ENCODE measurements at regions not wholly inside any gene's neighbourhood (a gene's known extent, or its start where the extent isn't known, plus 50 kb on each side); places are given as distances from the start of the nearest gene placed in this dataset.

DNA sequence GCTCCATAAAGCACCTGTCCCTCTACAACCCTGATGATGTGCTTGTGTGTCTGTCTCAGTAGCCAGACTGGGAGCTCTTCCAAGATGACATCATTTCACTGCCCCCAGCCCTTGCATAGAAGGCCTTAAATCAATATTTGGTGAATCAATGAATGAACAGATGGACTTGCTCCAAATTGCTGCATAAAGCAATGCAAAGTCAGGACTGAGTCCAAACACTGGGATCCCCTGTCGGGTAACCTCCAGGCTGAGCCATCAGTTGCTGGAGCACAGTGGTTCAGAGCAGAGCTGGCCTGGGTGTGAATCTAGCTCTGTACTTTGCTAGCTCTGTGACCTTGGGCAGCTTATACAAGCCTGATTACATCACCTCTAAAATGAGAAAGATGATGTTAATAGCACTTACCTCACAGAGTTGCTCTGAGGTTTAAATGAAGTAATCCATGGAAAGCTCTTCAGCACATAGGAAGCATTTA is 120.3 kb upstream of the VASH1 start:
- Histone ChIP-seq H3K9me3 (no peaks in the 10 kb centered on the region), H3K36me3 (no peaks in the 10 kb centered on the region), H3K4me3 (no peak overlapping the region), H3K27me3 (peaks cover 4% of the 10 kb centered on the region), H3K4me1 (no peaks in the 10 kb centered on the region), H3K27ac (no peak overlapping the region)
- 50% methylated on average over 1 of the region's 1 CpG for WGBS
- TF ChIP-seq POLR2A (IDR thresholded peaks at IDR 0.05) (no peak), CTCF (IDR thresholded peaks at IDR 0.05) (no peak), EP300 (IDR thresholded peaks at IDR 0.05) (no peak), POLR2AphosphoS5 (IDR thresholded peaks at IDR 0.05) (no peak)
- DNase-seq (ENCODE audit: low spot score in 2 of 2) = peak in 1 of 2 donors; percentile 45

DNA sequence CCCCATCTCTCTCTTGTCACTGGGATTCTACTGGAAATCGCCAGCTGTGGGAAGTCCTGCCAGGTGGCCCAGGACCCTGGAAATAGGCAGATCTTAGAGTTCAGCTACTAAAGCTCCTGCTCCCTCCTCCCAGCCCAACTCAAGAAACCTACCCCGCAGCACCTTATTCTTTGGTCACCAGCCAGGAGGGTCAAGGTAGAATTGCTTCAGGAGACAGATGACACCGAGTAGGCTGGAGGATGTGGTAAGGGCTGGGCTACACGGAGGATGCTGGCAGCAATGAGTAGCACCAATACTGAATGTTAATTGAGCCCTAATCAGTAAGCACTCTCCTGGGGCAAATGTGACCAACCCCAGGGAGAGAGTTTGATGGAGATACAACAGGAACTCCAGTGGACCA is 119.7 kb upstream of the VASH1 start:
- peak in 1 of 2 donors; percentile 1 for DNase-seq (ENCODE audit: low spot score in 2 of 2)
- TF ChIP-seq POLR2AphosphoS5 (IDR thresholded peaks at IDR 0.05) (no peak), POLR2A (IDR thresholded peaks at IDR 0.05) (no peak), CTCF (IDR thresholded peaks at IDR 0.05) (no peak)
- WGBS = 64% methylated on average over 4 of the region's 4 CpGs
- H3K27ac ChIP-seq = no peak overlapping the region
- peaks cover 4% of the 10 kb centered on the region for H3K27me3 ChIP-seq
- no peak overlapping the region for H3K4me3 ChIP-seq
- H3K9me3 ChIP-seq = no peaks in the 10 kb centered on the region
- no peaks in the 10 kb centered on the region for H3K4me1 ChIP-seq
- no peaks in the 10 kb centered on the region for H3K36me3 ChIP-seq

DNA sequence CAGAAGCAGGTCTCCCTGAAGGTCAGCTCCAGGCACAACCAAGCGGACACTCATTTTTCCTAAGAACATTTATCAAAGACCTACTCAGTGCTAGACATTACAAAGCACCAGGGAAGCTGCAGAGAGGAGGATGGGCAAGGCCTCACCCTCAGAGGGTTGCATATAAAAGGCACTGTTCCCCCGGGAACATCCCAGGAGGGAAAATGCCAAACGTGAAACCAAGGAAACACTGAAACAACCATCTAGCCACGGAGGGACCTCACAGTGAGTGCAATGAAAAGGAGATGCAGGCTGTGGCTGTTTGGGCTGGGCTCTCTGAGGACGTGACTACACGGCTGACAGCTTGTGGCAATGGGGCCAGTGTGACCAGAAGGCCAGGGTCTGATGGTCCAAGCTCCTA is 117.4 kb upstream of the VASH1 start:
- H3K9me3 ChIP-seq = no peaks in the 10 kb centered on the region
- H3K4me1 ChIP-seq = no peaks in the 10 kb centered on the region
- WGBS = 59% methylated on average over 6 of the region's 6 CpGs
- peaks cover 4% of the 10 kb centered on the region for H3K27me3 ChIP-seq
- DNase-seq (ENCODE audit: low spot score in 2 of 2) = no peak
- H3K4me3 ChIP-seq = no peak overlapping the region
- no peaks in the 10 kb centered on the region for H3K36me3 ChIP-seq
- TF ChIP-seq EP300 (IDR thresholded peaks at IDR 0.05) (no peak), POLR2A (IDR thresholded peaks at IDR 0.05) (no peak), CTCF (IDR thresholded peaks at IDR 0.05) (no peak), POLR2AphosphoS5 (IDR thresholded peaks at IDR 0.05) (no peak)
- H3K27ac ChIP-seq = no peak overlapping the region

DNA sequence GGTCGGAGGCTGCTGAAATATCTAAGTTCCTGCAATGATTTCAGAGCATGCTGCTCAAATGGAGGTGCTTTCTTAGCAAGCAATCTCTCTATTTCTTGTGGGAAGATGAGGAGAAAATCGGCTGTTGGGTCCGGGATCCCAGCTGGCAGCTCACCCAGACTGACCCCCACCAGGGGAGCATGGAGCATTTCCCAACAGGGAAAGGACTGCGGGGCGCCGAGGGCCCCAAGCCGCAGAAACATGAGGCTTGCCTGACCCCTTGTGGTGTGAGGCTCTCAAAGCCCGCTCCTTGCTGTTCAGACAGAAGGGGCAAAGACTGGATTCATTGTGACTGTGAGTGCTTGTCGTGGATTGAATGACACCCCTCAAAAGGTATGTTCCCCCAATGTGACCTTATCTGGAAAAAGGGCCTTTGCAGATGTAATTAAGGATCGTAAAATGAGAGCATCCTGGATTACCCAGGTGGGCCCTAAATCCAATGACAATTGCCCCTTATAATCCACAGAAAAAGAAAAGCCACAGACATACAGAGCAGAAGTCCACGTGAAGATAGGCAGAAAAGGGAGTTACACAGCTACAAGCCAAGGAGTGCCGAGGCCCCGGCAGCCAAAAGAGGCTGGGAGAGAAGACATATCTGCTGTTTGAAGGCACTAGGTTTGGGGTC is 116.3 kb upstream of the VASH1 start:
- Histone ChIP-seq H3K9me3 (no peaks in the 10 kb centered on the region), H3K4me3 (no peak overlapping the region), H3K27ac (no peak overlapping the region), H3K36me3 (no peaks in the 10 kb centered on the region), H3K4me1 (no peaks in the 10 kb centered on the region), H3K27me3 (peaks cover 4% of the 10 kb centered on the region)
- WGBS = 38% methylated on average over 7 of the region's 13 CpGs
- TF ChIP-seq POLR2AphosphoS5 (IDR thresholded peaks at IDR 0.05) = no peak
- no peak for TF ChIP-seq POLR2A (IDR thresholded peaks at IDR 0.05)
- TF ChIP-seq EP300 (IDR thresholded peaks at IDR 0.05) = no peak
- peak in 1 of 2 donors; percentile 29 for TF ChIP-seq CTCF (IDR thresholded peaks at IDR 0.05)
- no peak for DNase-seq (ENCODE audit: low spot score in 2 of 2)

DNA sequence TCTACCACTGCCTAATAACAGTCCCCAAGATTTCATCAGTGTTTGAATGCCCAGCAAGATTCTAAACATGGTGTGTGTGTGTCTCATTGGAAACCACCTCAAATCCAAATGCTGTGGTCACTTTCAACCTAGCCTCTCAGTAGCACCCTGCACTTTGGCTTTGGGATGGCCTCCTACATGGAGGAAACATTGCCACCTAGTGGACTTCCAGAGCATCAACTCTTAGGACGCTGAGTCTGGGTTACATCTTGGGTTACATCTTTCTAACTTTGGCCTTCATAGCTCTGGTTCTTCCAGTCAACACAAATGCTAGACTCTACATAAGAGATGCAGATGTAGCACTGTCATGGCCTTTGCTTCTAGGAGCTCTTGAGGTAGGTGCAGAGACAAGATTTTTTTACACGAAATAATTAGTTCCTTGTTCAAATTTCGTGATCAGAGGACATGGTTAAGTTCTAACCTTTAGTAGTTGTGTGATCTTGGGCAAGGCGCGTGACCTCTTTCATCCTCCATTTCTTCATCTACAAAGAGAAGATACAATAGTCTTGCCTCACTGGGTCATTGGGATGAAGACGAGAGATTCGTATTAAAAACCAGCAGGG is 113.5 kb upstream of the VASH1 start:
- H3K4me1 ChIP-seq = no peaks in the 10 kb centered on the region
- no peak for DNase-seq (ENCODE audit: low spot score in 2 of 2)

More for the DNA sequence above, 113.5 kb upstream of the VASH1 start:
- WGBS = 83% methylated on average over 7 of the region's 7 CpGs
- Histone ChIP-seq H3K4me3 (no peak overlapping the region), H3K36me3 (no peaks in the 10 kb centered on the region), H3K27me3 (peaks cover 4% of the 10 kb centered on the region), H3K27ac (no peak overlapping the region), H3K9me3 (no peaks in the 10 kb centered on the region)
- TF ChIP-seq EP300 (IDR thresholded peaks at IDR 0.05) (no peak), POLR2A (IDR thresholded peaks at IDR 0.05) (no peak), CTCF (IDR thresholded peaks at IDR 0.05) (peak in 1 of 2 donors; percentile 68)

All from suprapubic skin (tissue), 4 donors.